ENCODE measurements at regions not wholly inside any gene's neighbourhood (a gene's known extent, or its start where the extent isn't known, plus 50 kb on each side); places are given as distances from the start of the nearest gene placed in this dataset.

DNA sequence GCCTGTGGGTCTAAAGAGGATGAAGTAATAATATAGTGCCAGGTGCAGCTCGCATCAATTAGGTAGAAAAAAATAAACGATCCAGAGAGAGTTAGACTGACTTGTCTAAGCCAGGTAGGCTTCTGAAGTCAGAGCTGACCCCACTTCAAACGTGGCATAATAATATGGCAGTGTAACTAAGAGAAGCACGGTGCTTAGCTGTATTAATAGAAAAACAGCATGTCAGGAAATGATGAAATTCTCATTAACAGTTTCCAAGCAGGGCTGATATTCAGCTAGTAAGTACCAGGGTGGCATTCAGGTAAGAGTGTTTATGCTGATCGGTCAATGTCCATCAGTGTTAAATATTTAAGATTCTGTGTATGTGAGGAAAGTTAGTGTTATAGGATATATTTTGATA, 145.8 kb upstream of the SAMSN1 start:
- TF ChIP-seq MYC (IDR thresholded peaks at IDR 0.05; ENCODE audit: low read depth, low read length) (no peak), MAX (IDR thresholded peaks at IDR 0.05; ENCODE audit: low read depth, low read length) (no peak), POLR2A (IDR thresholded peaks at IDR 0.05; ENCODE audit: extremely low read depth, insufficient read length) (no peak)
- TF ChIP-seq, protein P1, sequence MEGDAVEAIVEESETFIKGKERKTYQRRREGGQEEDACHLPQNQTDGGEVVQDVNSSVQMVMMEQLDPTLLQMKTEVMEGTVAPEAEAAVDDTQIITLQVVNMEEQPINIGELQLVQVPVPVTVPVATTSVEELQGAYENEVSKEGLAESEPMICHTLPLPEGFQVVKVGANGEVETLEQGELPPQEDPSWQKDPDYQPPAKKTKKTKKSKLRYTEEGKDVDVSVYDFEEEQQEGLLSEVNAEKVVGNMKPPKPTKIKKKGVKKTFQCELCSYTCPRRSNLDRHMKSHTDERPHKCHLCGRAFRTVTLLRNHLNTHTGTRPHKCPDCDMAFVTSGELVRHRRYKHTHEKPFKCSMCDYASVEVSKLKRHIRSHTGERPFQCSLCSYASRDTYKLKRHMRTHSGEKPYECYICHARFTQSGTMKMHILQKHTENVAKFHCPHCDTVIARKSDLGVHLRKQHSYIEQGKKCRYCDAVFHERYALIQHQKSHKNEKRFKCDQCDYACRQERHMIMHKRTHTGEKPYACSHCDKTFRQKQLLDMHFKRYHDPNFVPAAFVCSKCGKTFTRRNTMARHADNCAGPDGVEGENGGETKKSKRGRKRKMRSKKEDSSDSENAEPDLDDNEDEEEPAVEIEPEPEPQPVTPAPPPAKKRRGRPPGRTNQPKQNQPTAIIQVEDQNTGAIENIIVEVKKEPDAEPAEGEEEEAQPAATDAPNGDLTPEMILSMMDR (IDR thresholded peaks at IDR 0.05; ENCODE audit: low read depth, low read length), result no peak
- no peak for DNase-seq (ENCODE audit: low read depth)
- H3K4me3 ChIP-seq (ENCODE audit: low read depth, low read length), result no peak overlapping the region

DNA sequence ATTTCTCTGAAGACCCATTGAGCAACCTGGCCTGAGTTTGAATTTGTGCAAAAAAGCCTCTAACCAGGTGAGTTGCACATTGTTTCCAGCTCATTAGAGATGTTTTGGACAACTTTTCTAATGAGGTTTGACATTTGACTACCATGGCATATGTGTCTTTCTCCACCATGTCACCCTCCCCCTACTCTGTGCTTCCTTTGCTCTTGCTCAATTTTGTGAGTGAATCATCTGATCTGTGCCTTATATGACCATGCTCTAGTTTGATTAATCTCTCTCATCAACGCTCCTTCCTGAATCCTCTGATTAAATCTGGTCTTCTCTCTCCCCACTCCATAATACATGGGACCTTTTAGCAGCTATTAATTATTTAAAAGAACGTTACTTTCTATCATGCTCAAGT, 144.8 kb upstream of the SAMSN1 start:
- TF ChIP-seq, protein P1 (IDR thresholded peaks at IDR 0.05; ENCODE audit: low read depth, low read length), result no peak
- peak; percentile 64 for DNase-seq (ENCODE audit: low read depth)
- no peak overlapping the region for H3K4me3 ChIP-seq (ENCODE audit: low read depth, low read length)

DNA sequence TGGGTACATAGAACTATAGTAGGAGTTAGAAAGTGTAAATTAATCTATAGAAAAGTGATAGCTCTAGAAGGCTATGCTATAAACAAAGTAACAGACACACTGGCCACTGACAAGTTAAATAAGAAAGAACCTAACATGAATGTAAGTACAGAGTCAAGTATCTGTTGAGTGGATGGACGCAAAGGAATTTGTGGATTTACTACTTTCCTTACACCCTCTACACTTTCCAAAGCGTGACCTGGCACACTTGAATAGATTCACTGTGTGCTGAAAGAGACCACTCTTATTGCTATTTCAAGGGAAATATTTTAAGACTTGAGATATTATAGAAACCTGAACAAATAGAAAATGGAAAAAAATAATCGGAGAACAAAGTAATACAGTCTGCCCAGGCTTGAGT, 142.8 kb upstream of the SAMSN1 start:
- TF ChIP-seq MYC (IDR thresholded peaks at IDR 0.05; ENCODE audit: low read depth, low read length), result no peak
- TF ChIP-seq MAX (IDR thresholded peaks at IDR 0.05; ENCODE audit: low read depth, low read length), result no peak
- TF ChIP-seq POLR2A (IDR thresholded peaks at IDR 0.05; ENCODE audit: extremely low read depth, insufficient read length), result no peak
- TF ChIP-seq, protein P1 (IDR thresholded peaks at IDR 0.05; ENCODE audit: low read depth, low read length), result no peak
- no peak overlapping the region for H3K4me3 ChIP-seq (ENCODE audit: low read depth, low read length)
- no peak for DNase-seq (ENCODE audit: low read depth)

- H3K4me3 ChIP-seq (ENCODE audit: low read depth, low read length), result no peak overlapping the region
- no peak for DNase-seq (ENCODE audit: low read depth)
- TF ChIP-seq MAX (IDR thresholded peaks at IDR 0.05; ENCODE audit: low read depth, low read length) (no peak), POLR2A (IDR thresholded peaks at IDR 0.05; ENCODE audit: extremely low read depth, insufficient read length) (no peak), MYC (IDR thresholded peaks at IDR 0.05; ENCODE audit: low read depth, low read length) (no peak)
- TF ChIP-seq, protein P1 (IDR thresholded peaks at IDR 0.05; ENCODE audit: low read depth, low read length), result no peak
Observed at GRCh38 chr21:14688412-14688811, 142.3 kb upstream of the SAMSN1 start.

- DNase-seq (ENCODE audit: low read depth), result peak; percentile 69
- H3K4me3 ChIP-seq (ENCODE audit: low read depth, low read length), result no peak overlapping the region
- no peak for TF ChIP-seq POLR2A (IDR thresholded peaks at IDR 0.05; ENCODE audit: extremely low read depth, insufficient read length)
- TF ChIP-seq, protein P1 (IDR thresholded peaks at IDR 0.05; ENCODE audit: low read depth, low read length), result no peak
- TF ChIP-seq MYC (IDR thresholded peaks at IDR 0.05; ENCODE audit: low read depth, low read length), result no peak
- no peak for TF ChIP-seq MAX (IDR thresholded peaks at IDR 0.05; ENCODE audit: low read depth, low read length)
Observed at GRCh38 chr21:14687268-14687625, 141.1 kb upstream of the SAMSN1 start.

DNA sequence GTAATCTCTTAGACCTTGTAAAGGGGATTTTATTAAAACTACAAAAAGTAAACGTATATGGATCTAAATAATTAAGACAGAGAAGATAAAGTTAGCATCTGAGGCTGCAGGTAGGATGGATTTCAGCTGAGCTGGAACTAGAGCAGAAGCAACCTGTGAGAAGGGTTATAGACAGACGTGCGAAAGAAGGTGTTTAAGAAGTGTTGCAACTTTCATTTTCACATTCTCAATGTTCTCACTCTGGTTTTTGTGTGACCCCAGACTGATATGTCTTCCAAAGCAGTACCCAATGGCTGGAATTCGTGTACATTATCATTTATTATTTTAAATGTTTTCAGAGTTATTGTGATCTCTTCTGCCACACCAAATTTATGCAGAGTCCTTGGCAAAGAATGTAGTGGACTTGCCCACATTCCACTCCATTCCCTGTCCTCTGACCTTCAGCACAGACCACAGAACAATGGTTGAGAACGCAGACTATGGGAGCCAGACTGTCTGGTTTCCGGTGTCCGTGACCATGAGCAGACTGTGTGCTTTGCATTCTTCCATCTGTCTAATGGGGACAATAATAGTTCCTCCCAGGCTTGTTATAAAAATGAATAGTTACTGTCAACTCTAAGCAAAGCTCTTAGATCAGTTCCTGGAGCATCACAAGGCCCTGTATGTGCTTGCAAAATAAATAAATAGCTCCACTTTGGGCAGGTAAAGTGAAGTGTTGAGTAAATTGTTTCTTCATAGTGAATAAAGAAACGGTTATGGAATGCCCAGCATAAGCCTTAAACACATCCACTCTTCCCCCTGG, 140.6 kb upstream of the SAMSN1 start:
- TF ChIP-seq, protein P1 (IDR thresholded peaks at IDR 0.05; ENCODE audit: low read depth, low read length), result no peak
- no peak for TF ChIP-seq POLR2A (IDR thresholded peaks at IDR 0.05; ENCODE audit: extremely low read depth, insufficient read length)
- TF ChIP-seq MYC (IDR thresholded peaks at IDR 0.05; ENCODE audit: low read depth, low read length), result no peak
- no peak for TF ChIP-seq MAX (IDR thresholded peaks at IDR 0.05; ENCODE audit: low read depth, low read length)
- H3K4me3 ChIP-seq (ENCODE audit: low read depth, low read length), result no peak overlapping the region
- DNase-seq (ENCODE audit: low read depth), result peak; percentile 11
